ENCODE measurements at regions not wholly inside any gene's neighbourhood (a gene's known extent, or its start where the extent isn't known, plus 50 kb on each side); places are given as distances from the start of the nearest gene placed in this dataset.
A peak's percentile ranks its signal among the peaks of the same experiment; 100 is the strongest.

DNA sequence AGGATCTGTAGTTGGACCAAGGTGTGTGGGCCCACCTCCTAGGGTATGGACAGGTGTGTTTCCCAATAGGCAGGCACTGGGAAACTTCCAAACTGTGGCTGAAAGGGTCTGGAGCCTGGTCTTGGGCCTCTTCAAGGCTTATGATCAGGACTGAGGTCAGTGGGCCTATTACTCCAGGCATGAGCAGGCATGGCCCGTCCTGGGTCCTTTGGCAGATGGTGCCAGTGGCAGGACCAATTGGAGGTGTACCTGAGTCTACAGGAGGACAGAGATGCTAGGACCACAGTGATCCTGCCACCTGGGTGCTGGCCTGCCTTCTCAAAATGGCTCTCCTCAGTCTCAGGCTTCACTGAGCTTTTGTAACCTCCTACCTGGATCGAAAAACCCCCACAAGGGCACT, 95.4 kb downstream of the RAB18 start:
- DNase-seq = no peak

DNA sequence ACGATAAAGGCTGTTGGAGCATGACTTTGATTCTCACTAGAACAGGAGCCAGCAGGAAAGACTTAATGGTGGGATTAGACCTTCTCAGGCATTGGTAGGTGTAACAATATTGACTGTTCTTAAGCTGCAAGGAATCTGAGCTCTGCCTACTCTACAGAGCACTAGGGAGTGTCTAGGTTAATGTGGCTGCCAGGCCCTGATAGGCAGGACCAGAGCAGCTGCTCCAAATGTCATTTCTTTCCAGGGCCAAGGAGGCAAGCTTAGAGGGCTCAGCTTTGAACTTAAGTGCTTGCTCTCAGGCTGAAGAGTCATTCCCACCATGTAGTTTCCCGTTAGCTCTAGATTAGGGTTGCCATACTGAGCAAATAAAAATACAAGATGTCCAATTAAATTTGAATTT, 96.8 kb downstream of the RAB18 start:
- DNase-seq = no peak

GRCh38 chr10:27601503-27601902, 97.4 kb downstream of the RAB18 start:
- no peak for DNase-seq

- DNase-seq = no peak
Observed at GRCh38 chr10:27601946-27602538, 97.9 kb downstream of the RAB18 start.

DNA sequence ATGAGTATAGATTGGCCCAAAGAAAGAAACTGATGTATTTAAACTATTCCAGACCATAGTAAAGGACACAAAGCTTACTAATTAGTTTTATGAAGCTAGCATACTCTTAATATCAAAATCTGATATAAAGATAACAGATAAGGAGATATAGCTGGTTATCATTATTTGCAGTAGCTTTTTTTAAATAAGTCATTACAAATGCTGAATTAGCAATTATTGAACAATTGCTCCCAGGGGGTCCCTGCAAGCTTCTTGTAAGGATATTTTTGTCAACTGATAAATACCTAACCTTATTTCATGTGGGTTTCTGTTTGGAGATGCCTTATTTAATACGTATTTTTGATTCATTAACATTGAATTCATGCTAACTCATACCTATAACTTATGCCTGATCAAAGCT, 99.0 kb downstream of the RAB18 start:
- no peak for DNase-seq

- no peak for DNase-seq
Observed at GRCh38 chr10:27605318-27605717, 101.2 kb downstream of the RAB18 start.

GRCh38 chr10:27607591-27607990, 103.5 kb downstream of the RAB18 start:
- no peak for DNase-seq

- DNase-seq = peak; percentile 82
Observed at GRCh38 chr10:27611236-27611635, 107.1 kb downstream of the RAB18 start.

GRCh38 chr10:27611744-27612550, 107.8 kb downstream of the RAB18 start:
- no peak for DNase-seq

- no peak for DNase-seq
Observed at GRCh38 chr10:27612551-27613035, 108.5 kb downstream of the RAB18 start.

- DNase-seq = no peak
Observed at GRCh38 chr10:27614776-27615175, 110.7 kb downstream of the RAB18 start.

DNA sequence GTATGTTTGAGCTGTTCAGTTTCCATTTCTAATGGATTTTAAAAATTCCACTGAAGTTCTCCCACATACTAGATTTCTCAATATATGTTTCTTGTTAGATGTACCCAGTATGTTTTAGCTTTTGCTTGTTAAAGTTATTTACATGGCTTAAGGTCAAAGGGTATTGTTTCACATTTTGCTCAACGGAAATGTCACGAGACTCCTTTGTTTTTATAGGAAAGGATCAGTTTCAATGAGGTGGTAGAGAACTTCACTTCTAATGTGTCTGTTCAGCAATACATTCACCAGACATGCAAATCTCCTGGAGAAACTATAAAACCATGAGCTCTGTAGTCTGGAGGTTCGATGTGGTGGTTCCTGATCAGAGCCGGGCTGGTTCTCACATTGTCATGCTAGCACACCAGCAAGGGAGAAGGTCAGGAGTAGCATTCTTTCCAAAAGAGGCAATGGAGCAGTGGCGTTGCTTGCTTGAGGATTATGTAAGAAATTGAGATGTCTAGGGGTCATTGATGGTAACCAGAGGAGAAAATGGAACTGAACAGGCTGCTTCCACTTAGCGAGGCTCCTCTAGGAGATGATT, 114.0 kb downstream of the RAB18 start:
- no peak for DNase-seq

DNA sequence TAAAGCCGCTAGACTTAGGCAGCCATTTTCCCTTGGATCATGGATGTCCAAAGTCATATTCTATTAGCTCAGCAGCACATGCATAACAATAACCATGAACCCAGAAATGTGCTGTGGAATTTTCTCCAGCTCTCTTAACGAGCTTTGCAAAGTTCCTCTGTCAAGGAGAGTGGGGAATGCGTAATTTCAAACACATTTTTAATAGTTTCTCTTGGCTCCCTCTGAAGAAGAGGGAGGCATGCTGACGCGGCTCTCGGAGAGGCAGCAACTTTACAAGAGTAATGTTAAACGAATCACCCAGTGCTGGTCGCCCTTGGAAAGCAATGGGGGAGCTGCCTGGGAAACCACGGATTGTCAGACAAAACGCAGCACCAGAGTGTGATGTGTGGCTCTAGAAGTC, 114.8 kb downstream of the RAB18 start:
- peak; percentile 33 for DNase-seq

- DNase-seq = no peak
Observed at GRCh38 chr10:27619329-27619728, 115.2 kb downstream of the RAB18 start.

GRCh38 chr10:27620430-27621397, 116.6 kb downstream of the RAB18 start:
- peak; percentile 95 for DNase-seq

DNA sequence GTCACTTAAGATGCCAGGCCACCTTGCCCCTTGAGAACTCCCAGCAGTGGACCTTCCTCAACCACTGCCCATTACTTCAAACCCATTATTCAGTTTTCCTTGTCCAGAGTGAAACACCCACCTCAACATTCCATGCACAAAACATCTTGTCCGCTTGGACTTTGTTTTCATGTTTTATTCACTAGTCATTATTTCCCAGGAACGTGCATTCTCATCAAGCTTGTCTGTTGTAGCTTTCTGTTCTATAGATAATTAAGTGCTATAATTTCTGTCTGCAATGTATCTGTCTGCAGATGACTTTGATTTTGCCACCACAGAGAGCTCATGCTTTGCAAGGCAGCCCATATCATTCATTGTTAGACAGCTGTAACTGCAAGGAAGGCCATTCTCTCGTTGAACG, 117.4 kb downstream of the RAB18 start:
- no peak for DNase-seq

GRCh38 chr10:27622596-27622995, 118.5 kb downstream of the RAB18 start:
- DNase-seq = no peak
